ENCODE measurements at regions not wholly inside any gene's neighbourhood (a gene's known extent, or its start where the extent isn't known, plus 50 kb on each side); places are given as distances from the start of the nearest gene placed in this dataset.
"Not testable (repeated sequence)": the region's sequence is repeated elsewhere in the genome, so short reads cannot be mapped to it uniquely, and the experiment has no call there.

GRCh38 chr6:140789466-140789865, 1343.3 kb upstream of the GJE1 start:
- no peak for TF ChIP-seq CTCF (IDR thresholded peaks at IDR 0.05; ENCODE audit: insufficient read depth in 1 of 2, low read depth in 1 of 2, low read length in 1 of 2, severe bottlenecking in 1 of 2, unreplicated experiment in 1 of 2)
- no peaks in the 10 kb centered on the region for H3K9me3 Mint-ChIP-seq (ENCODE audit: unreplicated experiment)
- ChIA-PET CTCF (no interaction called here), POLR2A (no interaction called here)
- H3K27me3 Mint-ChIP-seq (ENCODE audit: insufficient read depth, unreplicated experiment), result no peaks in the 10 kb centered on the region
- H3K36me3 Mint-ChIP-seq (ENCODE audit: insufficient read depth, unreplicated experiment), result no peaks in the 10 kb centered on the region
- no peak overlapping the region for H3K4me3 Mint-ChIP-seq (ENCODE audit: unreplicated experiment)
- Histone ChIP-seq H3K4me3 (ENCODE audit: low read depth, low read length) (no peak overlapping the region), H3K9me3 (no peaks in the 10 kb centered on the region), H3K27me3 (replicated peaks; ENCODE audit: control insufficient read depth, insufficient read depth, low read length) (no peaks in the 10 kb centered on the region), H3K36me3 (ENCODE audit: control insufficient read depth, insufficient read depth, low read length) (no peaks in the 10 kb centered on the region), H3K4me1 (no peaks in the 10 kb centered on the region)
- no peak overlapping the region for H3K27ac Mint-ChIP-seq (ENCODE audit: unreplicated experiment)
- intact Hi-C loops (cut with micrococcal nuclease; ENCODE audit: unreplicated experiment), result no loop called here
- H3K4me1 Mint-ChIP-seq (ENCODE audit: low read depth, unreplicated experiment), result no peaks in the 10 kb centered on the region
- BruUV-seq (replicated peaks), result no TSS peak
- DNase-seq, result no peak

GRCh38 chr6:140785926-140786325, 1346.8 kb upstream of the GJE1 start:
- H3K4me3 ChIP-seq (ENCODE audit: low read depth, low read length), result no peak overlapping the region
- H3K27ac Mint-ChIP-seq (ENCODE audit: unreplicated experiment), result no peak overlapping the region
- no peaks in the 10 kb centered on the region for H3K9me3 ChIP-seq
- no peaks in the 10 kb centered on the region for H3K4me1 Mint-ChIP-seq (ENCODE audit: low read depth, unreplicated experiment)
- H3K4me3 Mint-ChIP-seq (ENCODE audit: unreplicated experiment), result no peak overlapping the region
- DNase-seq, result no peak
- H3K36me3 ChIP-seq (ENCODE audit: control insufficient read depth, insufficient read depth, low read length), result no peaks in the 10 kb centered on the region
- no peaks in the 10 kb centered on the region for H3K27me3 Mint-ChIP-seq (ENCODE audit: insufficient read depth, unreplicated experiment)
- intact Hi-C loops (cut with micrococcal nuclease; ENCODE audit: unreplicated experiment), result no loop called here
- no peak for TF ChIP-seq CTCF (IDR thresholded peaks at IDR 0.05; ENCODE audit: insufficient read depth in 1 of 2, low read depth in 1 of 2, low read length in 1 of 2, severe bottlenecking in 1 of 2, unreplicated experiment in 1 of 2)
- H3K36me3 Mint-ChIP-seq (ENCODE audit: insufficient read depth, unreplicated experiment), result no peaks in the 10 kb centered on the region
- POLR2A ChIA-PET, result no interaction called here
- CTCF ChIA-PET, result no interaction called here
- no TSS peak for BruUV-seq (replicated peaks)
- no peaks in the 10 kb centered on the region for H3K9me3 Mint-ChIP-seq (ENCODE audit: unreplicated experiment)
- H3K4me1 ChIP-seq, result no peaks in the 10 kb centered on the region
- H3K27me3 ChIP-seq (replicated peaks; ENCODE audit: control insufficient read depth, insufficient read depth, low read length), result no peaks in the 10 kb centered on the region

GRCh38 chr6:140784573-140784972, 1348.2 kb upstream of the GJE1 start:
- no peak for TF ChIP-seq CTCF (IDR thresholded peaks at IDR 0.05; ENCODE audit: insufficient read depth in 1 of 2, low read depth in 1 of 2, low read length in 1 of 2, severe bottlenecking in 1 of 2, unreplicated experiment in 1 of 2)
- Mint-ChIP-seq H3K27me3 (ENCODE audit: insufficient read depth, unreplicated experiment) (no peaks in the 10 kb centered on the region), H3K36me3 (ENCODE audit: insufficient read depth, unreplicated experiment) (no peaks in the 10 kb centered on the region), H3K9me3 (ENCODE audit: unreplicated experiment) (no peaks in the 10 kb centered on the region), H3K4me1 (ENCODE audit: low read depth, unreplicated experiment) (no peaks in the 10 kb centered on the region), H3K4me3 (ENCODE audit: unreplicated experiment) (no peak overlapping the region), H3K27ac (ENCODE audit: unreplicated experiment) (no peak overlapping the region)
- ChIA-PET POLR2A (no interaction called here), CTCF (no interaction called here)
- intact Hi-C loops (cut with micrococcal nuclease; ENCODE audit: unreplicated experiment), result no loop called here
- DNase-seq, result no peak
- H3K4me3 ChIP-seq (ENCODE audit: low read depth, low read length), result no peak overlapping the region
- no peaks in the 10 kb centered on the region for H3K4me1 ChIP-seq
- no peaks in the 10 kb centered on the region for H3K27me3 ChIP-seq (replicated peaks; ENCODE audit: control insufficient read depth, insufficient read depth, low read length)
- no peaks in the 10 kb centered on the region for H3K36me3 ChIP-seq (ENCODE audit: control insufficient read depth, insufficient read depth, low read length)
- H3K9me3 ChIP-seq, result no peaks in the 10 kb centered on the region
- no TSS peak for BruUV-seq (replicated peaks)

GRCh38 chr6:140783504-140783903, 1349.2 kb upstream of the GJE1 start:
- H3K27me3 ChIP-seq (replicated peaks; ENCODE audit: control insufficient read depth, insufficient read depth, low read length); H3K9me3 Mint-ChIP-seq (ENCODE audit: unreplicated experiment); H3K4me3 Mint-ChIP-seq (ENCODE audit: unreplicated experiment); H3K4me1 Mint-ChIP-seq (ENCODE audit: low read depth, unreplicated experiment); H3K27me3 Mint-ChIP-seq (ENCODE audit: insufficient read depth, unreplicated experiment); H3K36me3 Mint-ChIP-seq (ENCODE audit: insufficient read depth, unreplicated experiment); intact Hi-C loops (cut with micrococcal nuclease; ENCODE audit: unreplicated experiment); BruUV-seq (replicated peaks); DNase-seq; H3K27ac Mint-ChIP-seq (ENCODE audit: unreplicated experiment); POLR2A ChIA-PET; H3K9me3 ChIP-seq; H3K36me3 ChIP-seq (ENCODE audit: control insufficient read depth, insufficient read depth, low read length); H3K4me1 ChIP-seq; H3K4me3 ChIP-seq (ENCODE audit: low read depth, low read length); CTCF ChIA-PET: not testable (repeated sequence)
